ENCODE measurements at regions not wholly inside any gene's neighbourhood (a gene's known extent, or its start where the extent isn't known, plus 50 kb on each side); places are given as distances from the start of the nearest gene placed in this dataset.

DNA sequence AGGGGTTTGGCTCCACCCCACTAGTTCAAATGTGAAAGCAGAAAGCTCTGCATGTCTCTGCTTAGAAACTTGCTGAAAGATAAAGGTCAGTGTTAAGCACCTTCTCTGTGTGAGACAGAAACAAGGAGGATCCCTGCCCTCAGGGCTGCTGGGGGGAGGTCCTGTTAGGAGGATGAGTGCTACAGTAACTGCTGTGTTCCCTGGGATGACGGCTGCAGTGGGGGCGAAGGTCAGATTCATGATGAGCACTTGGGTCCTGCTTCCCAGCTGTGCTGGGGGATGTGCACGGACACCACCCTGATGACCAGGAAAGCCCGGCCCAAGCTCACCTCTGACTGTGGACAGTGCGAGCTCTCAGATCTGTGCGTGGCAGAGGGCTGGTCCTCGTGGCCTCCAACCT is 252.6 kb downstream of the DLL1 start:
- H3K23me2 ChIP-seq (ENCODE audit: low read depth, low read length) = no peaks in the 10 kb centered on the region
- no peak overlapping the region for H2BK20ac ChIP-seq (ENCODE audit: low read length)
- H2BK12ac ChIP-seq (ENCODE audit: low read depth, low read length) = peak overlapping the region; percentile 77; the same call in 1 of the 2 replicates
- no peak overlapping the region for H3K4ac ChIP-seq (replicated peaks; ENCODE audit: insufficient read length, low read depth, low read length)
- no peak overlapping the region; the same call in 1 of the 2 replicates for H2BK5ac ChIP-seq (ENCODE audit: low read depth, low read length)
- 83% methylated on average over 7 of the region's 7 CpGs; no CpG with 5 or more reads in 1 of the 2 experiments for WGBS, 2 experiments (ENCODE audit: extremely low coverage in 1 of 2, insufficient coverage in 1 of 2, insufficient read length in 1 of 2, insufficient replicate concordance in 2 of 2, low coverage in 1 of 2, low lambda C conversion rate in 2 of 2, missing lambda C conversion rate in 1 of 2)
- H3K56ac ChIP-seq (replicated peaks; ENCODE audit: insufficient read length, low read depth, low read length) = no peak overlapping the region
- DNase-seq (ENCODE audit: low read depth in 1 of 2, low spot score in 2 of 2) (no peak), FAIRE-seq (no peak)
- H3K4me2 ChIP-seq (ENCODE audit: insufficient read depth in 1 of 2, low read depth in 2 of 2, low read length in 2 of 2) = no peak overlapping the region; a peak in 1 of 4 replicates
- H2AK5ac ChIP-seq (ENCODE audit: low read depth, low read length) = no peak overlapping the region; the same call in 1 of the 2 replicates
- no peaks in the 10 kb centered on the region for H3K36me3 ChIP-seq (ENCODE audit: control insufficient read depth in 2 of 4, insufficient read depth in 4 of 4, low read length in 3 of 4)
- H4K20me1 ChIP-seq (replicated peaks in 1 of 2; ENCODE audit: control insufficient read depth in 1 of 2, insufficient read depth in 2 of 2, low read length in 2 of 2) = no peaks in the 10 kb centered on the region
- H3K18ac ChIP-seq (ENCODE audit: extremely low read depth, low read length) = peak overlapping the region; percentile 72; the same call in 1 of the 2 replicates
- no peak overlapping the region for H3K14ac ChIP-seq (ENCODE audit: insufficient read length)
- no peak overlapping the region for H2BK120ac ChIP-seq (replicated peaks; ENCODE audit: low read depth, low read length)
- H3K27ac ChIP-seq (ENCODE audit: low read depth, low read length) = no peak overlapping the region
- H2BK15ac ChIP-seq (ENCODE audit: low read length) = 0 out of 2 replicates have a peak overlapping the region, but pooled peaks have one; percentile 73
- H3K9me3 ChIP-seq (ENCODE audit: insufficient read depth in 2 of 2, low read depth in 1 of 2, low read length in 1 of 2) = peaks cover 0 to 4% of the 10 kb centered on the region in 2 experiments; a peak in 2 of 4 replicates
- H4K91ac ChIP-seq (replicated peaks; ENCODE audit: insufficient read length, low read length) = no peak overlapping the region
- ChIA-PET POLR2A (ENCODE audit: partially characterized antibody) (no interaction called here), CTCF (ENCODE audit: partially characterized antibody) (interaction anchor here (0.5 to 0.7 kb wide), 2 partner anchors 221 to 256 kb away, joined by 3 read pairs; no protein-coding TSS in a partner anchor)
- no peak overlapping the region for H3K23ac ChIP-seq (ENCODE audit: insufficient read length)
- H3K27me3 ChIP-seq (replicated peaks in 1 of 4; ENCODE audit: control insufficient read depth in 3 of 4, extremely low read depth in 1 of 4, insufficient read depth in 3 of 4, low read length in 3 of 4) = no peaks in the 10 kb centered on the region
- H3K79me1 ChIP-seq (ENCODE audit: low read depth, low read length) = no peaks in the 10 kb centered on the region
- H3K79me2 ChIP-seq (ENCODE audit: control insufficient read depth in 1 of 2, insufficient read depth in 2 of 2, low read length in 2 of 2) = no peaks in the 10 kb centered on the region
- H3K4me1 ChIP-seq (replicated peaks in 1 of 4; ENCODE audit: control insufficient read depth in 3 of 4, insufficient read depth in 4 of 4, low read length in 3 of 4) = peaks cover 5 to 26% (median 15%) of the 10 kb centered on the region in 4 experiments; a peak in 6 of 7 replicates
- H3K4me3 ChIP-seq (ENCODE audit: extremely low read depth in 1 of 4, insufficient read depth in 2 of 4, low read depth in 3 of 4, low read length in 4 of 4) = no peak overlapping the region
- H4K8ac ChIP-seq (ENCODE audit: extremely low read depth, insufficient read depth, low read length) = no peak overlapping the region; the same call in 1 of the 2 replicates
- no peak overlapping the region for H2AFZ ChIP-seq (ENCODE audit: low read length)
- H4K5ac ChIP-seq (ENCODE audit: insufficient read length, low read depth, low read length) = no peak overlapping the region
- H3K9ac ChIP-seq (replicated peaks in 1 of 4; ENCODE audit: extremely low read depth in 1 of 4, low read depth in 3 of 4, low read length in 3 of 4) = no peak overlapping the region
- TF ChIP-seq, protein P1, sequence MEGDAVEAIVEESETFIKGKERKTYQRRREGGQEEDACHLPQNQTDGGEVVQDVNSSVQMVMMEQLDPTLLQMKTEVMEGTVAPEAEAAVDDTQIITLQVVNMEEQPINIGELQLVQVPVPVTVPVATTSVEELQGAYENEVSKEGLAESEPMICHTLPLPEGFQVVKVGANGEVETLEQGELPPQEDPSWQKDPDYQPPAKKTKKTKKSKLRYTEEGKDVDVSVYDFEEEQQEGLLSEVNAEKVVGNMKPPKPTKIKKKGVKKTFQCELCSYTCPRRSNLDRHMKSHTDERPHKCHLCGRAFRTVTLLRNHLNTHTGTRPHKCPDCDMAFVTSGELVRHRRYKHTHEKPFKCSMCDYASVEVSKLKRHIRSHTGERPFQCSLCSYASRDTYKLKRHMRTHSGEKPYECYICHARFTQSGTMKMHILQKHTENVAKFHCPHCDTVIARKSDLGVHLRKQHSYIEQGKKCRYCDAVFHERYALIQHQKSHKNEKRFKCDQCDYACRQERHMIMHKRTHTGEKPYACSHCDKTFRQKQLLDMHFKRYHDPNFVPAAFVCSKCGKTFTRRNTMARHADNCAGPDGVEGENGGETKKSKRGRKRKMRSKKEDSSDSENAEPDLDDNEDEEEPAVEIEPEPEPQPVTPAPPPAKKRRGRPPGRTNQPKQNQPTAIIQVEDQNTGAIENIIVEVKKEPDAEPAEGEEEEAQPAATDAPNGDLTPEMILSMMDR (IDR thresholded peaks at IDR 0.05; ENCODE audit: control extremely low read depth in 1 of 3, insufficient read depth in 1 of 3, low read depth in 1 of 3, low read length in 3 of 3) = no peak
- no peak for TF ChIP-seq CEBPB (IDR thresholded peaks at IDR 0.05; ENCODE audit: low read depth, low read length)
- no peak for TF ChIP-seq HDAC6 (IDR thresholded peaks at IDR 0.05; ENCODE audit: low read depth, low read length)
- no peak for TF ChIP-seq RXRA (IDR thresholded peaks at IDR 0.05; ENCODE audit: insufficient read depth, low read depth, low read length)
- no peak for TF ChIP-seq ZNF274 (IDR thresholded peaks at IDR 0.05; ENCODE audit: borderline replicate concordance, extremely low read depth, low read length)
- no peak for TF ChIP-seq TAF1 (IDR thresholded peaks at IDR 0.05; ENCODE audit: low read depth, low read length)
- TF ChIP-seq, protein P2, sequence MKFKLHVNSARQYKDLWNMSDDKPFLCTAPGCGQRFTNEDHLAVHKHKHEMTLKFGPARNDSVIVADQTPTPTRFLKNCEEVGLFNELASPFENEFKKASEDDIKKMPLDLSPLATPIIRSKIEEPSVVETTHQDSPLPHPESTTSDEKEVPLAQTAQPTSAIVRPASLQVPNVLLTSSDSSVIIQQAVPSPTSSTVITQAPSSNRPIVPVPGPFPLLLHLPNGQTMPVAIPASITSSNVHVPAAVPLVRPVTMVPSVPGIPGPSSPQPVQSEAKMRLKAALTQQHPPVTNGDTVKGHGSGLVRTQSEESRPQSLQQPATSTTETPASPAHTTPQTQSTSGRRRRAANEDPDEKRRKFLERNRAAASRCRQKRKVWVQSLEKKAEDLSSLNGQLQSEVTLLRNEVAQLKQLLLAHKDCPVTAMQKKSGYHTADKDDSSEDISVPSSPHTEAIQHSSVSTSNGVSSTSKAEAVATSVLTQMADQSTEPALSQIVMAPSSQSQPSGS (IDR thresholded peaks at IDR 0.05; ENCODE audit: low read length) = no peak
- no peak for TF ChIP-seq CBX8 (IDR thresholded peaks at IDR 0.05; ENCODE audit: borderline replicate concordance, low read depth, low read length)
- no peak for TF ChIP-seq FOSL1 (IDR thresholded peaks at IDR 0.05; ENCODE audit: insufficient read depth, low read depth, low read length)

All from H1 (cell line).